Keratinocyte (primary cell): ENCODE measurements at regions not wholly inside any gene's neighbourhood (a gene's known extent, or its start where the extent isn't known, plus 50 kb on each side); places are given as distances from the start of the nearest gene placed in this dataset.

Source experiments
- EZH2 ChIP-seq: IDR thresholded peaks from one replicate; pipeline ENCODE4 v1.6.1; 2012; ENCODE audit warnings: inconsistent platforms, mild to moderate bottlenecking, low read length, moderate library complexity
- TF ChIP-seq, protein P1 (sequence below), 3 experiments: IDR thresholded peaks in 1 of 3; conservative IDR thresholded peaks in 1 of 3; optimal IDR thresholded peaks in 1 of 3; 2 replicates in 2 of 3; 3 replicates in 1 of 3; pipeline versions ENCODE3 to v1.5.1; 2011; ENCODE audit warnings: low read length in 3 of 3, mild to moderate bottlenecking in 3 of 3, moderate library complexity in 2 of 3, control low read depth in 1 of 3, inconsistent platforms in 1 of 3; ENCODE audit not compliant: insufficient read depth in 2 of 3; ENCODE audit errors: extremely low read depth in 1 of 3

DNA sequence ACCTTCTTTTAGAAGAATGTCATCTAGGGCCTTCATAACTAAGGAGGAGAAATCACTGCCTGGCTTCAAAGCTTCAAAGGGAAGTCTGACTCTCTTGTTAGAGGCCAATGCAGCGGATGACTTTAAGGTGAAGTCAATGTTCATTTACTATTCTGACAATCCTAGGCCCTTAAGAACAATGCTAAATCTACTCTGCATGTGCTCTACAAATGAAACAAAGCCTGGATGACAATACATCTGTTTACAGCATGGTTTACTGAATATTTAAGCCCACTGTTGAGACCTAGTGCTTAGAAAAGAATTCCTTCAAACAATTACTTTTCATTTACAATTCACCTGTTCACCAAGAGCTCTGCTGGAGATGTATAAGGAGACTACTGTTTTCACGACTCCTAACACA, 160.4 kb upstream of the EPHA3 start:
- TF ChIP-seq EZH2 = no peak
- TF ChIP-seq, protein P1, sequence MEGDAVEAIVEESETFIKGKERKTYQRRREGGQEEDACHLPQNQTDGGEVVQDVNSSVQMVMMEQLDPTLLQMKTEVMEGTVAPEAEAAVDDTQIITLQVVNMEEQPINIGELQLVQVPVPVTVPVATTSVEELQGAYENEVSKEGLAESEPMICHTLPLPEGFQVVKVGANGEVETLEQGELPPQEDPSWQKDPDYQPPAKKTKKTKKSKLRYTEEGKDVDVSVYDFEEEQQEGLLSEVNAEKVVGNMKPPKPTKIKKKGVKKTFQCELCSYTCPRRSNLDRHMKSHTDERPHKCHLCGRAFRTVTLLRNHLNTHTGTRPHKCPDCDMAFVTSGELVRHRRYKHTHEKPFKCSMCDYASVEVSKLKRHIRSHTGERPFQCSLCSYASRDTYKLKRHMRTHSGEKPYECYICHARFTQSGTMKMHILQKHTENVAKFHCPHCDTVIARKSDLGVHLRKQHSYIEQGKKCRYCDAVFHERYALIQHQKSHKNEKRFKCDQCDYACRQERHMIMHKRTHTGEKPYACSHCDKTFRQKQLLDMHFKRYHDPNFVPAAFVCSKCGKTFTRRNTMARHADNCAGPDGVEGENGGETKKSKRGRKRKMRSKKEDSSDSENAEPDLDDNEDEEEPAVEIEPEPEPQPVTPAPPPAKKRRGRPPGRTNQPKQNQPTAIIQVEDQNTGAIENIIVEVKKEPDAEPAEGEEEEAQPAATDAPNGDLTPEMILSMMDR (optimal IDR thresholded peaks at IDR 0.05 in 1 of 3, IDR thresholded peaks at IDR 0.05 in 1 of 3, conservative IDR thresholded peaks at IDR 0.05 in 1 of 3; ENCODE audit: extremely low read depth in 1 of 3, insufficient read depth in 2 of 3, low read length in 3 of 3) = no peak
